IMR-90 (cell line): ENCODE measurements at regions not wholly inside any gene's neighbourhood (a gene's known extent, or its start where the extent isn't known, plus 50 kb on each side); places are given as distances from the start of the nearest gene placed in this dataset.

Source experiments
- ATAC-seq: fragments of 200-7000 bp; cut with Tn5 transposase; 2 replicates; pipeline ENCODE4 v1.9.1; 2020; ENCODE audit warnings: low read depth, mild to moderate bottlenecking, moderate library complexity
- BruUV-seq: library from RNA; stranded (reverse); fragments of 400-500 nt; replicated peaks from 2 replicates; lab custom pipeline; 2021; lab: Mats Ljungman, UMichigan
- CTCF ChIA-PET: fragments of 300-600 bp; formaldehyde crosslinking; extraction: SDS; loops from one replicate; lab custom pipeline; 2021; ENCODE audit warnings: antibody characterized with exemption; lab: Yijun Ruan, JAX
- POLR2A ChIA-PET: fragments of 300-600 bp; sonication (Branson Sonifier 250); formaldehyde crosslinking; loops from one replicate; lab custom pipeline; 2022; ENCODE audit warnings: antibody characterized with exemption; ENCODE audit not compliant: unreplicated experiment; lab: Charles Lee
- DNase-seq: peaks from one replicate; pipeline ENCODE4 v3.0.0; 2013
- H2AFZ ChIP-seq: replicated peaks from 2 replicates; pipeline ENCODE3; 2013; ENCODE audit warnings: low read length, mild to moderate bottlenecking; ENCODE audit not compliant: poor library complexity
- H2AK5ac ChIP-seq: 2 replicates; pipeline ENCODE4 v1.6.1; 2013; ENCODE audit warnings: low read depth, low read length, inconsistent platforms
- H2AK9ac ChIP-seq: replicated peaks from 2 replicates; pipeline ENCODE3; 2013; ENCODE audit warnings: mild to moderate bottlenecking, low read depth, low read length, moderate library complexity; ENCODE audit not compliant: poor library complexity
- H2BK120ac ChIP-seq: 2 replicates; pipeline ENCODE4 v1.6.1; 2013; ENCODE audit warnings: low read depth, low read length, inconsistent platforms
- H2BK15ac ChIP-seq: 3 replicates; pipeline ENCODE4 v1.6.1; 2013; ENCODE audit warnings: low read depth, low read length, inconsistent platforms
- H2BK20ac ChIP-seq: 2 replicates; pipeline ENCODE4 v1.6.1; 2013; ENCODE audit warnings: low read depth, mild to moderate bottlenecking, inconsistent platforms, low read length, moderate library complexity
- H2BK5ac ChIP-seq: 2 replicates; pipeline ENCODE4 v1.6.1; 2013; ENCODE audit warnings: mild to moderate bottlenecking, low read depth, low read length, inconsistent platforms; ENCODE audit not compliant: poor library complexity, severe bottlenecking
- H3K14ac ChIP-seq: replicated peaks from 2 replicates; pipeline ENCODE4 v1.6.1; 2013; ENCODE audit warnings: low read depth, low read length, inconsistent platforms
- H3K18ac ChIP-seq: 2 replicates; pipeline ENCODE4 v1.6.1; 2013; ENCODE audit warnings: low read depth, low read length, control low read depth
- H3K23ac ChIP-seq: 2 replicates; pipeline ENCODE4 v1.6.1; 2013; ENCODE audit warnings: low read depth, low read length, inconsistent platforms
- H3K27ac ChIP-seq: 2 replicates; pipeline ENCODE4 v1.5.1; 2013; ENCODE audit warnings: mild to moderate bottlenecking, control low read depth, low read length; ENCODE audit not compliant: insufficient read depth
- H3K27me3 ChIP-seq: 2 replicates; pipeline ENCODE4 v1.6.1; 2013; ENCODE audit warnings: low read length; ENCODE audit not compliant: control insufficient read depth, insufficient read depth
- H3K36me3 ChIP-seq: 2 replicates; pipeline ENCODE4 v1.6.1; 2013; ENCODE audit warnings: low read length, mixed read lengths; ENCODE audit not compliant: control insufficient read depth, insufficient read depth
- H3K4ac ChIP-seq: 2 replicates; pipeline ENCODE4 v1.6.1; 2013; ENCODE audit warnings: low read depth, low read length, inconsistent platforms
- H3K4me1 ChIP-seq: 2 replicates; pipeline ENCODE4 v1.6.1; 2013; ENCODE audit warnings: low read length, mixed read lengths; ENCODE audit not compliant: control insufficient read depth, insufficient read depth
- H3K4me2 ChIP-seq: 2 replicates; pipeline ENCODE4 v1.6.1; 2013; ENCODE audit warnings: low read depth, mild to moderate bottlenecking, control low read depth, low read length, moderate library complexity
- H3K4me3 ChIP-seq: 2 replicates; pipeline ENCODE4 v1.5.1; 2013; ENCODE audit warnings: low read depth, mild to moderate bottlenecking, control low read depth, low read length, moderate library complexity; ENCODE audit not compliant: insufficient read depth
- H3K56ac ChIP-seq: 2 replicates; pipeline ENCODE4 v1.6.1; 2013; ENCODE audit warnings: low read length, inconsistent platforms; ENCODE audit not compliant: insufficient read depth; ENCODE audit errors: extremely low read depth
- H3K79me1 ChIP-seq, 2 experiments: 2 replicates each; pipeline ENCODE4 v1.6.1; 2013; ENCODE audit warnings: low read length in 2 of 2, inconsistent platforms in 1 of 2, low read depth in 1 of 2
- H3K9ac ChIP-seq: 2 replicates; pipeline ENCODE4 v1.6.1; 2013; ENCODE audit warnings: low read depth, low read length, control low read depth
- H3K9me1 ChIP-seq: 2 replicates; pipeline ENCODE4 v1.6.1; 2013; ENCODE audit warnings: low read length, inconsistent platforms; ENCODE audit not compliant: insufficient read depth
- H3K9me3 ChIP-seq: 2 replicates; pipeline ENCODE4 v1.6.1; 2013; ENCODE audit warnings: low read length; ENCODE audit not compliant: control insufficient read depth, insufficient read depth
- H4K20me1 ChIP-seq: 2 replicates; pipeline ENCODE4 v1.6.1; 2013; ENCODE audit warnings: low read length, inconsistent platforms; ENCODE audit not compliant: insufficient read depth
- H4K5ac ChIP-seq: 2 replicates; pipeline ENCODE4 v1.6.1; 2013; ENCODE audit warnings: mild to moderate bottlenecking, low read depth, low read length, control low read depth
- H4K8ac ChIP-seq, 2 experiments: 2 replicates each; pipeline ENCODE4 v1.6.1; 2013; ENCODE audit warnings: low read depth in 2 of 2, low read length in 2 of 2, control low read depth in 1 of 2, inconsistent platforms in 1 of 2
- H4K91ac ChIP-seq: 2 replicates; pipeline ENCODE4 v1.6.1; 2013; ENCODE audit warnings: low read depth, low read length, inconsistent platforms; ENCODE audit not compliant: insufficient read depth
- BHLHE40 ChIP-seq: fragments of 150-350 bp; IDR thresholded peaks from 2 replicates; pipeline ENCODE4 v1.6.1; 2016; ENCODE audit warnings: mild to moderate bottlenecking, low read depth, low read length
- CEBPB ChIP-seq: IDR thresholded peaks from 2 replicates; pipeline ENCODE4 v1.6.1; 2012; ENCODE audit warnings: low read depth, low read length, improper control_type of control experiment
- CHD1 ChIP-seq: IDR thresholded peaks from 2 replicates; pipeline ENCODE4 v1.6.1; 2012; ENCODE audit warnings: low read depth, low read length, improper control_type of control experiment
- FOS ChIP-seq: fragments of 150-350 bp; IDR thresholded peaks from 2 replicates; pipeline ENCODE4 v1.6.1; 2016; ENCODE audit warnings: low read depth, low read length
- MAFK ChIP-seq: IDR thresholded peaks from 2 replicates; pipeline ENCODE4 v1.6.1; 2012; ENCODE audit warnings: low read depth, low read length, improper control_type of control experiment
- MAZ ChIP-seq: IDR thresholded peaks from 2 replicates; pipeline ENCODE4 v1.6.1; 2012; ENCODE audit warnings: low read depth, mild to moderate bottlenecking, low read length, improper control_type of control experiment, moderate library complexity, borderline replicate concordance
- MXI1 ChIP-seq: IDR thresholded peaks from 2 replicates; pipeline ENCODE4 v1.6.1; 2012; ENCODE audit warnings: low read depth, mild to moderate bottlenecking, low read length, moderate library complexity, borderline replicate concordance
- NFE2L2 ChIP-seq: fragments of 150-350 bp; IDR thresholded peaks from 2 replicates; pipeline ENCODE4 v1.6.1; 2016; ENCODE audit warnings: low read depth, mild to moderate bottlenecking, low read length
- POLR2A ChIP-seq: IDR thresholded peaks from 2 replicates; pipeline ENCODE4 v1.6.1; 2012; ENCODE audit warnings: mild to moderate bottlenecking, low read depth, low read length
- RAD21 ChIP-seq: IDR thresholded peaks from 2 replicates; pipeline ENCODE4 v1.6.1; 2012; ENCODE audit warnings: low read length, improper control_type of control experiment
- RCOR1 ChIP-seq: IDR thresholded peaks from 2 replicates; pipeline ENCODE4 v1.6.1; 2012; ENCODE audit warnings: mild to moderate bottlenecking, low read length, improper control_type of control experiment; ENCODE audit not compliant: insufficient replicate concordance
- RFX5 ChIP-seq: IDR thresholded peaks from 2 replicates; pipeline ENCODE4 v1.8.0; 2012; ENCODE audit warnings: low read depth, mild to moderate bottlenecking, low read length, moderate library complexity
- SMC3 ChIP-seq: fragments of 150-350 bp; IDR thresholded peaks from 2 replicates; pipeline ENCODE4 v1.6.1; 2016; ENCODE audit warnings: low read depth, mild to moderate bottlenecking, antibody characterized with exemption, low read length, moderate library complexity
- WGBS, 2 experiments: methylation state at CpG; one replicate each; pipeline versions ENCODE4 v1.1.5 to v1.1.7; 2013; ENCODE audit warnings: missing lambda C conversion rate in 2 of 2; ENCODE audit not compliant: insufficient read length in 1 of 2; ENCODE audit errors: extremely low coverage in 2 of 2; 5-methylcytosine and 5-hydroxymethylcytosine counted together
- dilution Hi-C: fragments of 300-500 bp; cut with HindIII; formaldehyde crosslinking; loops from one replicate; pipeline ENCODE4 v1.14.3; 2018; ENCODE audit warnings: low sequenced_read_pairs; ENCODE audit not compliant: unreplicated experiment
- in situ Hi-C: fragments of 300-500 bp; cut with MboI; formaldehyde crosslinking; loops from 3 replicates; pipeline ENCODE4 v1.14.3; 2019; ENCODE audit warnings: low sequenced_read_pairs, inconsistent platforms, mixed read lengths
- intact Hi-C: fragments of 100-400 bp; cut with micrococcal nuclease; formaldehyde crosslinking; loops from 2 replicates; pipeline ENCODE4 v1.10.0; 2022
- TF ChIP-seq, protein P1 (sequence below): fragments of 150-350 bp; IDR thresholded peaks from 2 replicates; pipeline ENCODE4 v1.6.1; 2017; ENCODE audit warnings: mild to moderate bottlenecking, antibody characterized with exemption, low read length, low read depth
- TF ChIP-seq, protein P2 (sequence below): fragments of 150-350 bp; IDR thresholded peaks from 2 replicates; pipeline ENCODE4 v1.6.1; 2016; ENCODE audit warnings: low read depth, mild to moderate bottlenecking, low read length, moderate library complexity, borderline replicate concordance
- TF ChIP-seq, protein P3 (sequence below): conservative IDR thresholded peaks from 2 replicates; pipeline ENCODE4 v1.5.1; 2012; ENCODE audit warnings: mild to moderate bottlenecking, low read depth, low read length, improper control_type of control experiment

DNA sequence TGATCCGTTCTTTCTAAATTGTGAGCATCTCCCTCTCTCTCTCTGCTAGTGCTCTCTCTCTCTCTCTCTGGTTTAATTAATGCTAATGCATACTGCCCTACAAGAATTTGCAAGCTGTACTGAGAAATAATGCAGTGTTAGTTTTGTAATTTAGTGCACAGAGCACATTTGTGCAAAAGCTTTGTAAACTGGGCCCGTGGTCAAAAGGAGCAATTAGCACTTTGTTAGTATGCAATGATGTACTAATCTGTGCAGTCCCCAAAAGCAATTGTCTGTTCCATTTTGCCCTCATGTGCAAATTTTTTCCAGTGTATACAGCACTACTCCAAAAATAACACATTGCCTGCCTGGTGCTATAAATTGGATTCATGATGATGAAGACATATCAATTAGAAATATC, 184.6 kb upstream of the CMC1 start:
- POLR2A ChIA-PET: no interaction called here
- Histone ChIP-seq H3K27ac (no peak overlapping the region), H3K9me3 (no peaks in the 10 kb centered on the region), H3K4ac (no peak overlapping the region), H2AK9ac (no peak overlapping the region), H3K18ac (no peak overlapping the region), H3K9me1 (no peaks in the 10 kb centered on the region), H3K4me3 (no peak overlapping the region), H2BK120ac (no peak overlapping the region), H3K14ac (no peak overlapping the region), H4K5ac (no peak overlapping the region), H3K36me3 (no peaks in the 10 kb centered on the region), H3K56ac (no peak overlapping the region), H3K23ac (no peak overlapping the region), H3K9ac (no peak overlapping the region), H2BK15ac (no peak overlapping the region), H4K20me1 (no peaks in the 10 kb centered on the region), H4K91ac (no peak overlapping the region), H2AK5ac (no peak overlapping the region), H2BK5ac (no peak overlapping the region), H2AFZ (no peak overlapping the region), H3K27me3 (no peaks in the 10 kb centered on the region), H4K8ac (no peak overlapping the region), H3K4me1 (no peaks in the 10 kb centered on the region; the same call in 1 of the 2 replicates), H2BK20ac (no peak overlapping the region), H3K4me2 (no peak overlapping the region), H3K79me1 (no peaks in the 10 kb centered on the region)
- CTCF ChIA-PET: no interaction called here
- BruUV-seq: no TSS peak
- in situ Hi-C loops (no loop called here), dilution Hi-C loops (no loop called here), intact Hi-C loops (no loop called here)
- ATAC-seq: no peak
- no peak for DNase-seq
- no CpG with 5 or more reads among the region's 2 CpGs for WGBS, 2 experiments
- no peak for TF ChIP-seq RCOR1
- TF ChIP-seq BHLHE40: no peak
- TF ChIP-seq MAFK: no peak
- no peak for TF ChIP-seq RAD21
- TF ChIP-seq, protein P1, sequence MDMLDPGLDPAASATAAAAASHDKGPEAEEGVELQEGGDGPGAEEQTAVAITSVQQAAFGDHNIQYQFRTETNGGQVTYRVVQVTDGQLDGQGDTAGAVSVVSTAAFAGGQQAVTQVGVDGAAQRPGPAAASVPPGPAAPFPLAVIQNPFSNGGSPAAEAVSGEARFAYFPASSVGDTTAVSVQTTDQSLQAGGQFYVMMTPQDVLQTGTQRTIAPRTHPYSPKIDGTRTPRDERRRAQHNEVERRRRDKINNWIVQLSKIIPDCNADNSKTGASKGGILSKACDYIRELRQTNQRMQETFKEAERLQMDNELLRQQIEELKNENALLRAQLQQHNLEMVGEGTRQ: no peak
- no peak for TF ChIP-seq POLR2A
- TF ChIP-seq FOS: no peak
- no peak for TF ChIP-seq CHD1
- TF ChIP-seq, protein P2, sequence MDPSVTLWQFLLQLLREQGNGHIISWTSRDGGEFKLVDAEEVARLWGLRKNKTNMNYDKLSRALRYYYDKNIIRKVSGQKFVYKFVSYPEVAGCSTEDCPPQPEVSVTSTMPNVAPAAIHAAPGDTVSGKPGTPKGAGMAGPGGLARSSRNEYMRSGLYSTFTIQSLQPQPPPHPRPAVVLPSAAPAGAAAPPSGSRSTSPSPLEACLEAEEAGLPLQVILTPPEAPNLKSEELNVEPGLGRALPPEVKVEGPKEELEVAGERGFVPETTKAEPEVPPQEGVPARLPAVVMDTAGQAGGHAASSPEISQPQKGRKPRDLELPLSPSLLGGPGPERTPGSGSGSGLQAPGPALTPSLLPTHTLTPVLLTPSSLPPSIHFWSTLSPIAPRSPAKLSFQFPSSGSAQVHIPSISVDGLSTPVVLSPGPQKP: no peak
- no peak for TF ChIP-seq CEBPB
- no peak for TF ChIP-seq MXI1
- no peak for TF ChIP-seq NFE2L2
- TF ChIP-seq RFX5: no peak
- no peak for TF ChIP-seq SMC3
- TF ChIP-seq, protein P3, sequence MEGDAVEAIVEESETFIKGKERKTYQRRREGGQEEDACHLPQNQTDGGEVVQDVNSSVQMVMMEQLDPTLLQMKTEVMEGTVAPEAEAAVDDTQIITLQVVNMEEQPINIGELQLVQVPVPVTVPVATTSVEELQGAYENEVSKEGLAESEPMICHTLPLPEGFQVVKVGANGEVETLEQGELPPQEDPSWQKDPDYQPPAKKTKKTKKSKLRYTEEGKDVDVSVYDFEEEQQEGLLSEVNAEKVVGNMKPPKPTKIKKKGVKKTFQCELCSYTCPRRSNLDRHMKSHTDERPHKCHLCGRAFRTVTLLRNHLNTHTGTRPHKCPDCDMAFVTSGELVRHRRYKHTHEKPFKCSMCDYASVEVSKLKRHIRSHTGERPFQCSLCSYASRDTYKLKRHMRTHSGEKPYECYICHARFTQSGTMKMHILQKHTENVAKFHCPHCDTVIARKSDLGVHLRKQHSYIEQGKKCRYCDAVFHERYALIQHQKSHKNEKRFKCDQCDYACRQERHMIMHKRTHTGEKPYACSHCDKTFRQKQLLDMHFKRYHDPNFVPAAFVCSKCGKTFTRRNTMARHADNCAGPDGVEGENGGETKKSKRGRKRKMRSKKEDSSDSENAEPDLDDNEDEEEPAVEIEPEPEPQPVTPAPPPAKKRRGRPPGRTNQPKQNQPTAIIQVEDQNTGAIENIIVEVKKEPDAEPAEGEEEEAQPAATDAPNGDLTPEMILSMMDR: no peak
- TF ChIP-seq MAZ: no peak
